H1 (cell line): ENCODE measurements at regions not wholly inside any gene's neighbourhood (a gene's known extent, or its start where the extent isn't known, plus 50 kb on each side); places are given as distances from the start of the nearest gene placed in this dataset.

ENCODE experiments used
- CTBP2 ChIP-seq: IDR thresholded peaks from 2 replicates; pipeline ENCODE4 v1.7.0; 2011; ENCODE audit warnings: borderline replicate concordance, mild to moderate bottlenecking, moderate library complexity, mixed read lengths, low read length; ENCODE audit not compliant: insufficient read depth, insufficient read length
- TEAD4 ChIP-seq: IDR thresholded peaks from 2 replicates; pipeline ENCODE4 v1.6.1; 2012; ENCODE audit warnings: low read depth, low read length, inconsistent platforms, mixed read lengths

- TF ChIP-seq CTBP2, result no peak
- TF ChIP-seq TEAD4, result no peak
- TF ChIP-seq, all 59 proteins: peak for 0
These were observed 499.1 kb downstream of the ACTR3B start (continued) for GRCh38 chr7:153258686-153259085.
